NCI-H1048 (cell line): ENCODE measurements at regions not wholly inside any gene's neighbourhood (a gene's known extent, or its start where the extent isn't known, plus 50 kb on each side); places are given as distances from the start of the nearest gene placed in this dataset.
"Not testable (repeated sequence)": the region's sequence is repeated elsewhere in the genome, so short reads cannot be mapped to it uniquely, and the experiment has no call there.

Experiments
- DNase-seq: peaks from one replicate; lab custom pipeline; 2025; lab: John Stamatoyannopoulos, UW

DNA sequence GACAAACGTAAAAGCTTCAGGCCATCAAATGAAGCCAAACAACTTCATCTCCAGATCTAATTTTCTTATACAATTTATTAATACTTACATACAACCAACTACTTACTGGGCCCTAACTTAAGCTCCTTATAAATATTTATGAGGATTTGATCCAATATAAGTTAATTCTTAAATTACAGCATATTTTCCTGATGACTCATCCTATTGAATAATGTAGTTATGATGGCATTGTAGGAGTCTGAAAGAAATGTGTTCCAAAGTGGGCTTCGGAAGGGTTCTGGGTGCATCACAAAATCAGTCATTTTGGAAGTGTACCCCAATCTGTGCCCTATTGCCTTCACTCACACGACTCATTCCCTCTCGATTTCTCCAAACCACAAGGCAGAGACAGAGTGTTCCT lies 455.1 kb upstream of the CTSO start:
- no peak for DNase-seq

DNA sequence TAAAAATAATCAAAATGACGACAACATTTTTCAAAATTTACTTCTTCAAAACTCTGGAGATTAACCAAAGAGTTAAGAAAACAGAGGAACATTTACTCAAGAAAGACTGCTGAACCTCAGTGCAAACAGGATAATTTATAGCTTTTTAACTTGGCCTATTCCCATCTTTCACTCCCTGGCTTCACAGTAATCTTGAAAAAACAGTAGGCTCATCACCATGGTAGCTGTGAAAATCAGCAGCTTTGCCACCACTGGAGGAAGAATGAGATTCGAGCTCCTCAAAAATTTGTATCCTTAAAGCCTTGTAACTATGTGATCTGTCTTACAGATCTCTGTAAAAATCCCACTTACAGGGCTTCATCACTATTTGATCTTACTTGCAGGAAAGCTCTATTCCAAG lies 447.7 kb upstream of the CTSO start:
- DNase-seq = no peak

DNA sequence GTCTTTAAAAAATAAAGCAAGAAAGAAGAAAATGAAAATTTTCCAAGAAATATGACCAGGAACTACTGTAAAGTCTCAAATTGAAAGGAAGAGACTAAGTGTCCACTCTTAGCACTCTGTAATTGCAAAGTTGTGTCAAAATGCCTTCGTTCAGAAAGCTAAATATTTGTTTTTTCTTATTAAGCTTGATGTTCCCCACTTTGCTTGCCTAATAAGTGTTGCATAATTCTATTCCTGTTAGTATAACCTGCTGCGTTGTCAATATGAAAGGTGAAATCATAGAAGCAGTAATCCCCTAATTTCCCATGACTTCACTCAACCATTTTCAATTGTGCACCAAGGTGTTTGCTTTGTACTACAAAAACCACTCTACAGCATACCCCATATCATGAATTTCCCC lies 442.9 kb upstream of the CTSO start:
- no peak for DNase-seq

DNA sequence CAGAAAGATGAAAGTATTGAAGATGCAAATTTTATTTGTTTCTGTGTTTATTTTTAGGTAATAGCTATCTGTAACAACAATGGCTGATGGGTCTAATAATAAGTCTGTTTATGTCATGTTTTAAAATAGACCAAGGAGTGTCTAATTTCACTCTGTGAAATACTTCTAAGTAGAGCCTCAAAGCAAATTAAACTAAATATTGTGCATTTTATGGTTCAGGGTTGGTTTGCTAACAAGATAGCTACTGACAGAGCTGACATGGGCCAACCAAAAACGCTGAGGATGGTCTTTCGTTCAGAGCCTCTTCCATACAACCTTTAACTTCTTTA lies 437.6 kb upstream of the CTSO start:
- no peak for DNase-seq

DNA sequence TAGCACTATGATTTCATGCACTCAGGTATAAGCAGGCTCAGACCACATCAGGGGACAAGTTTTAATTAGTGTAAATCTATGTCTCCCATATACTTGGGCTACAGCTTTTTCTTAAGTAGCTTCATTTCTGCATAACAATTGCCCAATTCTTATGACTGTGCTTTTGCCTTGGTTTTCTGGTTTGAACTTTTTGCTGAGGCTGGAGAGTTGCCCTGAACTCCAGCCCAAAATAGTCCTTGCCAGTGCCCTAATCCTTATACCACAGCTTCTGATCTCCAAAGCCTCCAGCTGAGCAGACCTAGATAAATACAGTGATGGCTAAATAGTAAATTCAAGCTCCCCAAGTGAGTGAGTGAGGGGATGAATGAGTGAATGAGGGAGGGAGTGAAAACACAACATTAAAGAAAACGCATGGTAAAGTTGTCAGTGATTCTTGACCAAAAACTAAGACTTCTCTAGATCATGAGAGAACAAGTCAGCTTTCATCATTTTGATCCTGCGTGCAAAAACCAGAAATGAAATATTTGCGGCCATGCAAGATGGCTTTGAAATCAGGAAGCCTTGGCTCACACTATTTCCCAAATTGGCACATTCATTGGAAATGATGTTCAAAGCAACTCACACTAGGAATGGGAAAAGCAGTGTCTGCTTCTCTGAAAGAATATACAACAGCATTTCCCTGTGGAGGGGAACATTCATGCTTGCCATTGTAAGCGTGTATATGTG lies 437.1 kb upstream of the CTSO start:
- DNase-seq = no peak

DNA sequence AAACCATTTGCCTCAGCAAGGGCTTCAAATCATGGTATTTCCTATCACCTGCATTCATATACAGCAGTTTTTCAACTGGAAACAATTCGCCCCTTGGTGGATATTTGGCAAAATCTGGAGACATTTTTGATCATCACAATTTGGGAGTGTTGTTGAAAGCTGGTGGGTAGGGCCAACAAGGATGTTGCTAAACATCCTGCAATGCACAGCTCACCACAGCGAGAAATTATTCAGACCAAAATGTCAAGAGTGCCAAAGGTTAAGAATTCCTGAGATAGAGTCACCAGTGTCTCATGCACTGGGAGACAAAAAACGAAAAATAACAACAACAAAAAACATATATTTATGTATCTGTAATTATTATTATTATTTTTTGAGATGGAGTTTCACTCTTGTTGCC lies 435.2 kb upstream of the CTSO start:
- no peak for DNase-seq

DNA sequence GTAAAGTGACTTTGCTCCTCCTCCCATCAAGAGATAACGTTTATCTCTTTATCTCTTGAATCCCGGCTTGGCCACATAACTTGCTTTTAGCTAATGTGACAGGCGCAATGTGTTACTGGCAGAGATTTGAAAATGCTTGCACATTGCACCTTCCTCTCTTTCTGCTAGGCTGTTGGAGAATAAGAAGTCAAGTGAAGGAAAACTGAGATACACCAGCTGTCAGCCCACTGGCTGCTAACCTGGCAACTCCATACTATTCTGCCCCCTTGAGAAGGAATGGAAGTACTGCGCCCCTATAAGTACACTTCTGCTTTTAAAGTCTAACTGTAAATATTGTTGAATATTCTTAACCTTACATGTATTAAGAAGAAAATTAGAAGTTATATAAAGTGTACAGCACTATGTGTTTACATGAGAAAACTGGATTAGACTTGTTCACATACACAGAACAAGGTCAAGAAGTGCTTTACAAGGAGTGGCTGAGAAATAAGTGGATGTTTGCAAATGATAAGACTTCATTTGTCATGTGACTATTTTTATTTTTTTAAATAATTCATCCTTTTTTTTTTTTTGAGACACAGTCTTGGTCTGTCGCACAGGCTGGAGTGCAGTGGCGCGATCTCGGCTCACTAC lies 424.5 kb upstream of the CTSO start:
- DNase-seq = no peak

DNA sequence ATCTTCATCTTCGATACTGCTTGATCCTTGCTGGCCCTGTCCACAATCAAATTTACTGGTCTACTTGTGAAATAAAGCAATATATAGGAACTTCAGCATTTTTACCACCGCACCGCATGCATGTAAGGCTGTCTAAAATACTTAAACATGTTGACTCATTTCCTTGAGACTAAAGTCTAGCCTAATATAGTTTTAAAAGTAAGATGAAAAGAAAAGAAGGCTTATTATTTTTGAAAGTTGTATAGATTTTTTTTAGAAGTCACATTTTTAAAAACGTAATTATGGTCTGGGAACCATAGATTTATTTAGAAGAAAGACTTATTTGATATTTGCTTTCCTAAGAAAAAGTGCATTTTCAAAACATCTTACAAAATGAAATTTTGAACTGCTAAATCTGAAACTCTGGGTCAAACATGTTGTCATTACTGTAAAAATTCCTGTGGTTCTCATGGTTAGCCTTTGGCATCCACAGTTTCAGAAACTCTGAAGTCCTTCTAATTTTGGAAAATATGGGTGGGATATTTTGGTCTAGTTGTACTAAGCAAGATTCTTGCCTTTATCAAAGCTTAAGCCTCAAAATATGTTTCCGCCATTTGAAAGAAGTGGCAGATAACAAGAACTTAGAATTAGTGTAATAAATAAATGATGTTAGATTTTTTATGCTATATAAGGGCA lies 423.5 kb upstream of the CTSO start:
- no peak for DNase-seq

DNA sequence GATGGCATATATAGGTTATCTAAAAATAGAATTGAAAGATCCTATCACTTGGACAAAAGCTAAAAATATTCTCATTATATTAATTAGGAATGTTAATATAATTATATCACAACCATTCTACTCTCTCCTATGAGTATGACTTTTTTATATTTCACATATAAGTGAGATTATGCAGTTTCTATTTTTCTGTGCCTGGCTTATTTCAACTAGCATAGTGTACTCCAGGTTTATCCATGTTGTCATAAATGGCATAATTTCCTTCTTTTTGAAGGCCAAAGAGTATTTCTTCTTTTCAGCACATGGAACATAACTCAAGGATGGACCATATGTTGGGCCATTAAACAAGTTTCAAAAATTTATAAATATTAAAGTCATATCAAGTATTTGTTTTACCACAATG lies 421.2 kb upstream of the CTSO start:
- DNase-seq = no peak

DNA sequence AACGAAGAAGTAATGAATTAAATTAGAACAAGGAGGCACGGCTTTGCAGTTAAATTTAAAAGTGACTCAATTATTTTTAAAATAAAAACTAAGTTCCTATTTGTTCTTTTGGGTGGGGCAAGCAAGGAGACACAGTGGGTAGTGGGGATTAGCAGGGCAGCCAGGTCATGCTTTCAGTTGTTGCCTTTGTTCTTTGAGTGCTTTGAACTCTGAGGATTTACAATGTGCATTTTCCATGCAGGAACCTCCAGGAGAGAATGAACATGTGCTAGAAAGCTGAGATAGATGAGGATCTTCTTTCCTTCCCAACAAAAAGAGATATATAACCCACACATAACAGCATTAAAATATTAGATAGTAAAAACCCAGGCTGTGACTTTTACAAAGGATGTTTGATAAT lies 420.4 kb upstream of the CTSO start:
- no peak for DNase-seq

DNA sequence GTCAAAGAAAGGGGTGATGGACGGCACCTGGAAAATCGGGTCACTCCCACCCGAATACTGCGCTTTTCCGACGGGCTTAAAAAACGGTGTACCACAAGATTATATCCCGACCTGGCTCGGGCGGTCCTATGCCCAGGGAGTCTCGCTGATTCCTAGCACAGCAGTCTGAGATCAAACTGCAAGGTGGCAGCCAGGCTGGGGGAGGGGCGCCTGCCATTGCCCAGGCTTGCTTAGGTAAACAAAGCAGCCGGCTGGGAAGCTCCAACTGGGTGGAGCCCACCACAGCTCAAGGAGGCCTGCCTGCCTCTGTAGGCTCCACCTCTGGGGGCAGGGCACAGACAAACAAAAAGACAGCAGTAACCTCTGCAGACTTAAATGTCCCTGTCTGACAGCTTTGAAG lies 413.8 kb upstream of the CTSO start:
- DNase-seq = not testable (repeated sequence)

DNA sequence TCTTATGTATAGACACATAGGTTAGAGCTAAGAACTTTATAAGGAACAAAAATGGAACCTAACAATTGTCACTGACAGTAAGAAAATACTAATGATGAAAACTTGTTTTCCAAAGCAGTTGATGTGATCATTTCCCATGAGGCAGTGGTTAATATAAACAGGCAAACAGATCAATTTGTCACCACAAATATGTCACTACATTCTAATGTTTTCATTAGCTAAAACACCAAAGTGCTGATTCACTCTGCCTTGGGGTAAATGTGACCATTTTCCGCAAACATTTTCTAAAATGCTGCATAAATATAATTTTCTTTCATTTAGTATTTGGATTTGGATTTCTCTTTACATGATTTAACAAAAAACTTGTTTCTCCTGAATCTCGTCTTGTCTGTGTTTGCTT lies 408.9 kb upstream of the CTSO start:
- no peak for DNase-seq

DNA sequence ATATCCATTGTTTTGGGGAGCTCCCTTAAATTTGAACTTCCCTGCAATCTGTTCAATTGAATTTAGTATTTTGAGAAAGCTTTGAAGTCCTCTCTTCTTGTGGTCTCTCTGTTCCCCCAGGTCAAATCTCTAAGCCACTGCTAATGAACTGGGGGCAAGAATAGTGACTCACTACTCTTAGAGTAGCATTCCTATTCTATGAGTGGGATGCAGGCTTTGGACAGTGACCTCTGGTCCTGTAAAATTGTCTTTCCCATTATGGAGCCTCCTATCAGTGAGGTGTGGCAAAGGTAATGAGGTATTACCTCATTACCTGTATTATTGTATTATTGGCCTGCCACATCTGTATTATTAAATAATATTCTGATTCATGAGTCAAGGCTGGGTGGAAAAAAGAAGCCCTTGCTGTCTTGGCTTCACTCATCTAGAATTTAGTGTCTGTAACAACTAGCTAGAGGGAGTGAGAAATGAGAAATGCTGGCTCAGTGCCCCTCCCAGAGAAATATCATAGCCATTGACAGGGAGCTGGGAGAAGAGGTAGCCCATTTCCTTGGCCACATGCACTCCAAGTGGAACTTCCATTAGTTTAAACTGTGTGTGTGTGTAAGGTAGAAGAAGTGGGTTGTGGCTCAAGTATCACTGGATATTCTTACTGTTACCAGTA lies 393.9 kb upstream of the CTSO start:
- no peak for DNase-seq

DNA sequence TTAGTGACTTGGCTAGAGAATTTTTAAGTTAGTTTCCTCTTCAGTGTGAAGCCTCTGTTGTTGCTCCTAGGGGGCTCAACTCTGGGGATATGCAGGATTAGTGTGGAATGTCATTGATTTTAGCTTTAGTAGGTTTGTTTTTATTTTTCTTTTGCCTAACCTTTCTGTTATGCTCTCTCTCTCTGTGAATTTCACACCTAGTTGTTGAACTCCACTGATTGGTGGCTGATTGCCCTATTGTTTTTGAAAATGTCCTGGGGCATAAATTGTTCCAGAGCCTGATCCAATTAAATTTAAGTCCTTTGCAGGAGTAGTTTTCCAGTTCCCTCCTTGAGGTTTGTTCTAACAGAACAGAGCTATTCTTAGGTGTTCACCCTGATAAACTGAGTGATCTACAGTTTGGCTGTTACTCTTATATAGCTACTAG lies 393.3 kb upstream of the CTSO start:
- no peak for DNase-seq

DNA sequence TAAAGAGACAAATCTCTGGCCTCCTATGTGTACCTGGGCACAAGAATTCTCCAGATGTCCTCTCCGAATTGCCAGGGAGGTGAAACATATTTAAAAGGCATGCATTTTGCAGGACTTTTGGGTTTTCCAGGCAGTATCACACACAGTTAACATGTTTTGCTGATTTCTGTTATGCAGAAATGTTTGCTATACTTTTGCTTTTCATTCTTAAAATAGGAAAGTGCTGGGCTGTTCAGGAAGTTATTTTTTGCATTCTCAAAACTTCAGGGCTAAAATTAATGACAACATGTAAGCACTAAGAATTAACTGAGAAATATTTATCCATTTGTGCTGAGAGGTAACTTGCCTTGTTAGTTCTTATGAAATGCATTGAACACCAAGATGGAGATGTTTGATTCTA lies 390.7 kb upstream of the CTSO start:
- no peak for DNase-seq

DNA sequence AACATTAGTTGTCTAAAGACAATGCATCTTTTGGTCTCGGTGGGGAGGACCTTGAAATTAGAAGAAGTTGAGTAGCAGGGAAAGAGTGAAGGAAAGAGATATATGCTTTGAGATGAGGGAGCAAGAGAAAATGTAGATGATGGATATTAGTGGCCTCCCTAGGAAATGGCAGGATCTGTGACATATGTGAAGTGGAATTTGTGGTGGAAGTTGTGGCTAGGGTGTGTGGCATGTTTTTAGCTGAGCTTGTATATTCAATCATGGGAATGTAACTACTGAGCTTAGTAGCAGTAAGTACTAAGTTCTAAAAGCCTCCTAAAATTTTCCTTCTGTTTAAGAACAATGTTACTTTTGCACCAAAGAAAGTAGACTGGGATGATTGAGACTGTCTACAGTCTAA lies 382.8 kb upstream of the CTSO start:
- DNase-seq = no peak

DNA sequence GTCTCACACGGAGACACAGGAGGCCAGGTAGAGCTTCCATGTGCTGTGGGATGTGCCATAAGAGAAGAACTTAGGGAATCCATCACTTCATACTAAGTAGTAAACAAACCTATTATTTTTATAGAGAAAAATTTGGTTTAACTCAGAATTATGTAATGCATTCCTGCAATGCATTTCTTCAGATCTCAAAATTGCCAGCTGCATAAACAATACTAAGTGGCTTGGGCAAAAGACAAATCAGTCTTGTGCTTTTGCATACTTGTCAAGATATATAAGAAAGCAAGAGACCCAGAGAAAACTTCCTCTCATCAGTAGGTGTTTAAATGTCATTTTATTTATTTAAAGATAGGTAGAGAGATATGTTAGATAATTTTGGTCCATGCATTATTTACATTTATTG lies 382.1 kb upstream of the CTSO start:
- no peak for DNase-seq

DNA sequence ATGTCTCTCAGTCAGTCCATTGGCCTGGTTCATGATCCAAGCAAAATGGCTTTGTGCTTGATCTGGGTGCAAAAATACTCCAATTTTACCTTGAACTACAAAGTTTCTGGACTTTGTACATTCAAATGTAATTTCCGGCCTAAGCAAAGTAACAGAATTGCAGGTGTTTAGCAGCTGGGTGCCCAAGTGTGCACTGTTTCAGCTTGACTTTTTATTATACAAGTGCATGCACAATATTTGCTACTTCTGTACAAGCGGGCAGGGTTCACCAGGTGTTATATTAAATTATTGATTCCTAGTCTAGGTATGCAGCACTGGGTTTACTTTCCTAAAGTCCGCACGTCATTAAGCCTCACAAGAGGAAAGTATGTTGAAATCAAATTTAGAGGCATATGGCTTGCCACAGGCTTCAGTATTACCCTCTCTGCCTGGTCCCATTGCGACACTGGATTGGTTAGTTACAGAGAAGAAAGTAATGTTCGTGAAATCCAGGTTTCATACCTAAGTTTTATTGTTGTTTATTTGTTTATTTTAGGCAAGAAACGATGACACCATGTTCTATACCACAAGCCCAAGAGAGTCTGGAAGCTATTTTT lies 376.9 kb upstream of the CTSO start:
- no peak for DNase-seq

DNA sequence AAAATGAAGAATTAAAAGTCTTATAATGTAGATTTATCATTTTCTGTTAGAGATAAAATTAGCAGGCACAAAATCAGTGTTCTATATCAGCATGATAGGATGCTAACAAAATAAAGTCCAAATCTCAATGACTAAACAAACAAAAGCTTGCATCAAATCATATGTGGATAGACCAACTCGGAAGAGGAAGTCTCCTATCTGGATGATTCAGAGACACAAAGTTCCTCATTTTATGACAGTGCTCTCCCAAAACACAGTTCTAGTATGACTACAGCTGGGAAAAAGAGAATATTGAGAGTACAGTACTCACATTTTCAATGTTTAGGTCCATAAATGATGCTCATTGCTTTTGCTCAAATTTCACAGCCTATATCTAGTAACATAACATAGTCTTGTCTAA lies 376.1 kb upstream of the CTSO start:
- no peak for DNase-seq

DNA sequence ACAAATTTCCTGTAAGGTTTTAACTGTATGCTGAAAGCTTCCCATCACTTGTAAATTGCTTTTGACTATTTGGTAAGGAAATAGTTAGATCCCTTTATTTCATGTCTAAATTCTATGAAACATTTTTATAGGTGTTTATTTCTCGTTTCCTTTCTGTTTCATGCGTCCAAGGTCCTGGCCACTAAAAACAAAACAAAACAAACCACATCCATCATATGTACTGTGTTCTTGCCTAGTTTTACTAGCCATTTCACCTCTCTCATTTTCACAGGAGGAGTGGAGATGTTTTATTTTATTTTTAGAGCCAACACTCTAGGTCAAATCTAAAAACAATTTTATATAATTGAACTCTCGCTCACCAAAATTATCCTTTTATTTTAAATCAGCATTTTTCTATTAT lies 375.2 kb upstream of the CTSO start:
- DNase-seq = no peak

DNA sequence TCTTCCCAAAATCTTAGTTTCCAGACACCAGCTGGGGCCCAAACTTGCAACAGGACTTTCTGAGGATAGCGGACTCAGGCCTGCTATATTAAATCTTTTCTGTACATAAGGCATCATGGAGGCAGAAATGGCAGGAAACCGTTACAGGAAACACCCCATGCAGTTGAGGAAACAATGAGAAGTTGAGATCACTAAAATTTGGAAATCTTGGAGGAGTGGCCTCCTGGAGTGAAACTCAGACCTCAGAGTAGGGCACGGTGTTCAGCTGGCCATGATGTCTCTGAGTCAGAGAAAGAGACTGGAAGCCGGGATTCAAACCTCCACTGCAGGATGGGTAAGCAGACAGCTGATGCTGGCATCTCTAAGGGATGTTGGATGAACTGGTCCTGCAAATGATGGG lies 372.6 kb upstream of the CTSO start:
- DNase-seq = no peak

DNA sequence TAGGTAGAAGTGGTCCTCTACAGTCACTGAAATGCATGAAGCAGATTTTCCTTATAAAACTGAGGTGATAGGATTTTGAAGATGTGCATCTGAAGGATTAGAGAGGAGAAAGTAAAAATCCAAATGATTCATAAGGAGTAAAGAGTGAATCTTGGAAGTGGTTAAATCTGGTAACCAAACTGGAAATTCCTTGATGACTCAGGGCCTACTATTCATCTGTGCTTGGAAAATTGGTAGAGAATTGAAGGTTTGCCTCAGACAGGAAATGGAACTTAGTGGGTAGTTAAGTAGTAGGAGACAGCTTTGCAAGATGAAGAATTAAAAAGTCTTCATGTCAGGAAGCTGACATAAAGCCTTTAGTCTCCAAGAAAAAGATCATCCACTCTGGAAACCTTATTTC lies 368.9 kb upstream of the CTSO start:
- no peak for DNase-seq

DNA sequence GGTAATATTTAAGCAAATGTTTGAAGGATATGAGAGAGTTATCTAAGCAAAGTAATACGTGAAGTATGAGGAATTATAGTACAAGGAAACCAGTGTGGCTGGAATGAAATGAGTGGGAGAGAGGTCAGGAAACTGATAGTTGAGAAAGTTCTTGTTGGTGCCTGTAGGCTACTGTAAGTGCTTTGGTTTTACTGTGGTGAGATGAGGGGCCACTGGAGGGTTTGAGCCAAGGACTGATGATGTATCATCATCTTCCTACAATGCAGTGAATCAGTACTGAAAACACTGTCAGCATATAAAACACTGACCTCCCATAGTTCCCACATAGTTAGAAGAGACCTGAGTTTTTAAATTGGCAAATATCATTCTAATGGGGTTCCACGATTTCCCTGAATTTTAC lies 367.5 kb upstream of the CTSO start:
- DNase-seq = no peak
